ENCODE measurements at regions not wholly inside any gene's neighbourhood (a gene's known extent, or its start where the extent isn't known, plus 50 kb on each side); places are given as distances from the start of the nearest gene placed in this dataset.

DNA sequence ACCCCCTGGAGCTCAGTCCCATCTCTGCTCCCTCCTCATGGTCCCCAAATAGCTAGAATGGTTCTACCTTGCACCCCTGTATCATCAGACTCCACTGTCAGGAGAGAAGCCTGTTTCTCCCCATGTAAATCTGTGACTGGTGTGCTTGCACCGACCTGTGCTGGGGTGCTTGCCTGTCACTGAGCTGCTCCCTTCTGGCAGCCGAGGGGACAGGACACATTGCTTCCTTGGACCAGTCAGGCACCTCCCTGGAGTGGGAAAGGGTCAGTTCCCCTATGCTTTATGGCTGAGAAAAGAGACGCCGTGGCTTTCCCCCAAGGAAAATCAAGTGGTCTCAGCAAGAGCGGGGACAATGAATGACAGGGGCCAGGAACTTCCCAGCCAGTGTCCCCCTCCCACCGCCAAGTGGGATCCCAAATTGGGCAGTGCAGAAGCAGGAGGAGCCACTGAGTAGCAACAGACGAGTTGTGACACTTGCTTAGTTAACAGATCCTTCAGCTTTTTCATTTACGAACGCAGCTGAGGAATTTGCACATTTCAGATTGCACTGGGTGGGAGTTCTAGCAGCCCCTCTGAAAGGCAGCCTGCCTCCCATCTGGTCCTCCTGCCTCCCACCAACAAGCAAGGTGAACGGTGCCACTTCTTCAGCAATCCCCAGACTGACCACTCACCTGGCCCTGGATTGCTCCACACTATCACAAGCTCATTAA lies 156.4 kb downstream of the KATNIP start:
- no peak overlapping the region for H3K27ac ChIP-seq
- TF ChIP-seq, protein P1, sequence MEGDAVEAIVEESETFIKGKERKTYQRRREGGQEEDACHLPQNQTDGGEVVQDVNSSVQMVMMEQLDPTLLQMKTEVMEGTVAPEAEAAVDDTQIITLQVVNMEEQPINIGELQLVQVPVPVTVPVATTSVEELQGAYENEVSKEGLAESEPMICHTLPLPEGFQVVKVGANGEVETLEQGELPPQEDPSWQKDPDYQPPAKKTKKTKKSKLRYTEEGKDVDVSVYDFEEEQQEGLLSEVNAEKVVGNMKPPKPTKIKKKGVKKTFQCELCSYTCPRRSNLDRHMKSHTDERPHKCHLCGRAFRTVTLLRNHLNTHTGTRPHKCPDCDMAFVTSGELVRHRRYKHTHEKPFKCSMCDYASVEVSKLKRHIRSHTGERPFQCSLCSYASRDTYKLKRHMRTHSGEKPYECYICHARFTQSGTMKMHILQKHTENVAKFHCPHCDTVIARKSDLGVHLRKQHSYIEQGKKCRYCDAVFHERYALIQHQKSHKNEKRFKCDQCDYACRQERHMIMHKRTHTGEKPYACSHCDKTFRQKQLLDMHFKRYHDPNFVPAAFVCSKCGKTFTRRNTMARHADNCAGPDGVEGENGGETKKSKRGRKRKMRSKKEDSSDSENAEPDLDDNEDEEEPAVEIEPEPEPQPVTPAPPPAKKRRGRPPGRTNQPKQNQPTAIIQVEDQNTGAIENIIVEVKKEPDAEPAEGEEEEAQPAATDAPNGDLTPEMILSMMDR (IDR thresholded peaks at IDR 0.05) = no peak
- TF ChIP-seq POLR2A (IDR thresholded peaks at IDR 0.05) = no peak
- no peak for TF ChIP-seq EP300 (IDR thresholded peaks at IDR 0.05)
- H3K4me3 ChIP-seq = no peak overlapping the region
- peaks cover 0 to 11% (median 0%) of the 10 kb centered on the region in 4 donors for H3K4me1 ChIP-seq
- no peaks in the 10 kb centered on the region for H3K27me3 ChIP-seq
- peaks cover 0 to 62% (median 0%) of the 10 kb centered on the region in 3 donors for H3K36me3 ChIP-seq
- H3K9me3 ChIP-seq = no peaks in the 10 kb centered on the region
- DNase-seq (ENCODE audit: low spot score in 2 of 2) = no peak
- 75 to 77% methylated on average over 10 of the region's 10 CpGs for WGBS, 2 donors

DNA sequence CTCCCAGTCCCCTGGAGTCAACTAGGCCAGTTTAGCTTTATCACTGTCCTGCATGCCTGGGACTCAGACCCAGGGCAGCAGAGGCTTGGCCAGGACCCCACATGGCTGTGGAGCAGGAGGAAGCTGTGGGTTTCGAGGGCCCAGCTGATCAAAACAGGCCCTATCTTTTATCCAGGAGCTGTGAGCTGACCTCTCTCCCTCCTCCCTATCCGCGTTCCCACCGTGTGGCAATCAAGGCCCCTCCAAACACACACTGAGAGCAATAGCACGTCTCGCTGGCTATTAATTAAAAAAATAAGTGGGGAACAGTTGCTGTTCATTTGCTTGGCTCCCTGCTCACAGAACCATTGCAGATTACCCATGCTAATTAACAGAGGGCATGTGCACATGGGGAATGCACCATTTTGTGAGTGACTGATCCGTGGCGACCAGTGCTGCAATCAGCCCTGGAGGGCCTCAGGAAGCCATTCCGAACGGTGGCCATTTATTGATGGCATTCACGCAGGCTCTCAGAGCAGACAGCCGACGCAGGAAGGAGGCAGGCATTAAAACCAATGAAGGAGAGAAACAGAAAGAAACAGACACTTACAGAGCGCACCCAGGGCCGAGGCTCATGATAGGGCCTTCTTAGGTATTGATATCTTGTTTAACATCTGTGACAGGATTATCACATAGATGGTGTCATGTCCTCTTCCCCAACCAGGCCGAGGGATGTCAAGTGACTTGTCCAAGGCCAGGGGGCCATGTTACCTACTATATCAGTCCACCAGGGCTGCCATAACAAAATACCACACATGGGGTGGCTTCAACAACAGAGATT lies 157.1 kb downstream of the KATNIP start:
- peaks cover 0 to 62% (median 0%) of the 10 kb centered on the region in 3 donors for H3K36me3 ChIP-seq
- DNase-seq (ENCODE audit: low spot score in 2 of 2) = no peak
- H3K27me3 ChIP-seq = no peaks in the 10 kb centered on the region
- peaks cover 0 to 11% (median 0%) of the 10 kb centered on the region in 4 donors for H3K4me1 ChIP-seq
- WGBS, 2 donors = 87% methylated on average over 16 of the region's 16 CpGs
- no peak overlapping the region for H3K27ac ChIP-seq
- H3K9me3 ChIP-seq = no peaks in the 10 kb centered on the region
- H3K4me3 ChIP-seq = no peak overlapping the region
- TF ChIP-seq, protein P1 (IDR thresholded peaks at IDR 0.05) = no peak
- no peak for TF ChIP-seq POLR2A (IDR thresholded peaks at IDR 0.05)
- no peak for TF ChIP-seq EP300 (IDR thresholded peaks at IDR 0.05)

DNA sequence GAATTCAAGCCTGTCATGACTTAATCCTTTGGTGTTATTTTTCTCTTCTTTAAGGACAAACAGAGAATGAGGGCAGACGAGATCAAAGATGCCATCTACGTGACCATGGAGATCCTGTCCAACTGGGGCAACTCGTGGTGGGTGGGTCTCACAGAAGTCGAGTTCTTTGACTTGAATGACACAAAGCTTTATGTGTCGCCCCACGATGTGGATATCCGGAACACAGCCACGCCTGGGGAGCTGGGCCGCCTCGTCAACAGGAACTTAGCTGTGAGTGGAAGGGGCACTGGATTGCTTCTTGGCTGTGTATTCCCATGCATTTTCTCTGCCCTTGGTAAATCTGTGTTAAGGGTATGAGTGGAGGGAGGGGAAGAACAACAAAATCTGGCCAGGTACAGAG lies 158.7 kb downstream of the KATNIP start:
- Histone ChIP-seq H3K27me3 (no peaks in the 10 kb centered on the region), H3K36me3 (peaks cover 0 to 62% (median 0%) of the 10 kb centered on the region in 3 donors), H3K27ac (no peak overlapping the region), H3K9me3 (no peaks in the 10 kb centered on the region), H3K4me3 (no peak overlapping the region), H3K4me1 (peaks cover 0 to 6% (median 0%) of the 10 kb centered on the region in 4 donors)
- TF ChIP-seq EP300 (IDR thresholded peaks at IDR 0.05) (no peak), POLR2A (IDR thresholded peaks at IDR 0.05) (no peak)
- TF ChIP-seq, protein P1 (IDR thresholded peaks at IDR 0.05) = no peak
- no peak for DNase-seq (ENCODE audit: low spot score in 2 of 2)
- WGBS, 2 donors = 78 to 81% methylated on average over 10 of the region's 10 CpGs

DNA sequence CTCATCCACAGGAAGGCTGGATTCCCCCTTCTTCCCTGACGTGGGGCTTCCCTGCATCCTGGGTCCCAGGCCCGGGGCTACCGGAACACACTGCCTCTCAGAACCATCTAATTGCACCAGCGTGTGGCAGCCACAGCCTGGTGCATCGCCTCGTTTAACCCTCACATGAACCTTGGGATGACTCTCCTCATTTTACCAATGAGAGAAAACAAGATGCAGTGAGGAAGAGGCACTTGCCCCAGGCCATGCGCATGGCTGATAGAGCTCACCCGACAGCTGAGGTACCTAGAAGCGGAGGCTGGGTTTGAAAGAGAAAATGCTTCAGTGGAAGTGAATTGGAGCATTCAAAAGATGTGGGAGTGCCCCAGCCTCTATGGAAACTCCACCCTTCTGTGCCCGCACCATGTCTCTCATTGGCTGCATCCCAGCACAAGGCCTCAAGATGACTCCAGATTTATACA lies 162.3 kb downstream of the KATNIP start:
- no peak for DNase-seq (ENCODE audit: low spot score in 2 of 2)
- H3K27ac ChIP-seq = no peak overlapping the region
- no peak overlapping the region for H3K4me3 ChIP-seq
- TF ChIP-seq POLR2A (IDR thresholded peaks at IDR 0.05) (no peak), EP300 (IDR thresholded peaks at IDR 0.05) (no peak)
- TF ChIP-seq, protein P1 (IDR thresholded peaks at IDR 0.05) = no peak
- H3K9me3 ChIP-seq = no peaks in the 10 kb centered on the region
- H3K27me3 ChIP-seq = no peaks in the 10 kb centered on the region
- 63% methylated on average over 10 of the region's 10 CpGs for WGBS, 2 donors
- peaks cover 0 to 38% (median 0%) of the 10 kb centered on the region in 3 donors for H3K36me3 ChIP-seq
- H3K4me1 ChIP-seq = peaks cover 0 to 11% (median 1%) of the 10 kb centered on the region in 4 donors

GRCh38 chr16:27717726-27718125 lies 167.8 kb downstream of the KATNIP start:
- no peak for DNase-seq (ENCODE audit: low spot score in 2 of 2)
- Histone ChIP-seq H3K4me1 (peaks cover 0 to 56% (median 32%) of the 10 kb centered on the region in 4 donors), H3K36me3 (peaks cover 0 to 7% (median 0%) of the 10 kb centered on the region in 3 donors), H3K9me3 (no peaks in the 10 kb centered on the region), H3K27me3 (no peaks in the 10 kb centered on the region), H3K27ac (peak overlapping the region; percentile 70 to 80 (median 74)), H3K4me3 (peak overlapping the region in 1 of 4 donors; percentile 13)
- no peak for TF ChIP-seq POLR2A (IDR thresholded peaks at IDR 0.05)
- no peak for TF ChIP-seq EP300 (IDR thresholded peaks at IDR 0.05)
- TF ChIP-seq, protein P1 (IDR thresholded peaks at IDR 0.05) = no peak
- 70 to 73% methylated on average over 2 of the region's 2 CpGs for WGBS, 2 donors
